ENCODE measurements at regions not wholly inside any gene's neighbourhood (a gene's known extent, or its start where the extent isn't known, plus 50 kb on each side); places are given as distances from the start of the nearest gene placed in this dataset.

DNA sequence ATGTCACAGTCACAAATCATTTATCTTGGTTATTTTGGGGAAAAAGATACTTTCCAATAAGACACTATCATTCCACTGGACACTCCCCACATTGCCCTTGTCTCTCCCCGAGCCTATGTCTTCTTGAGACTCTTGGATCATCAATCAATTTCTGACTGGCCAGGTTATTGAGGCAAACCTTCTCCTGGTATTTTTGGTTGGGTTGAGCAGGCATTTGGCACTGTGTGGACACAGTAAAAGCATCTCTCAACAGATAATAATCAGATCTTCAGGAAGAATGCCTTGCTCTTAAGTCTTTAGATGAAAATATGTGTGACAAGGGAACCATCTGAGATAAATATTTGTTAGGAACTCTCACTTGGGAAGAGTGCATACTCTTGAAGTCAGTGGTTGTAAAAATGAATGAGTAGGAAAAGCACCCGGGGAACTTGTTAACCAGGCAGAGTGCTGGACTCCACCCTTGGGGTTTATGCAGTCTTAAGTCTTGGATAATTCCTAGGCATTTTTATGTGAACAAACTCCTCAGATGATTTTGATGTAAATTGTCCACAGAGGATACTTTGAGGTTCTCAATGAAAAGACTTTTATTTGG, 223.8 kb upstream of the CLINT1 start:
- no peak for DNase-seq

DNA sequence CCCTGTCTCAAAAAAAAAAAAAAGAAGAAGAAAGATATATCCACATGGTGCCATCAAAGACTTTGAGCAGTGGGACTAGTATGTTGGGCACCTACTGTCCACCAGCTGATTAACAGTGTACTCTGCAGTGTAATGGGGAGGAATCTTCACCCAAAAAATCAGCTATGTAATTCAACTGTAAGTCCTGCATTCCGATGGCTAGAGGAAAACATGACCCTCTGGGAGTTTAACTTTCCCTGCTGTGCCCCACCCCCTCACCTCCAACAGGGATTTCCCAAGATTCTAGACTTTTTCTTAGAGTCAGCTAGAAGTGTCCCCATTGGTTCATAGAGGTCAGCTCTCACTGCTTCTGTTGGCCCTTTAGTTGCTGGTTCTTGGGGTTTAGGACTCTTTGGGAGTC, 221.2 kb upstream of the CLINT1 start:
- DNase-seq, result no peak

DNA sequence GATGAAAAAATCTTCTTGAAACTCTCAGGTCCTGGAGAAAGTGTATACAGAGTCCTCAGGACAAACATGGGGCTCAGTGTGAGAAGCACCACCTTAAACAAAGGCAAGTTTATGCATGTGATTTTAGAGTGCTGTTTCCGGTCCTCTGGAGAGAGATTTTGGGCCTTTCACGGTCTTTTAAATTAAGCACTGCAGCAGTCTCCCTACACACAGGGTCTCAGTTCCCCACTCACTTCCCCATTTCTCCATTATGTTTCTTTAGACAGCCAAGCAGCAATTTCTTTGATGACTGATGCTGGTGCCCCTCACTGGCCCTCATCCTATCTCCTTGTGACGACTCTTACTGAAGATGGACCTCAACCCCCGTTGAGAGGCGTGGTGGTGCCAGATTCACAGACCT, 220.2 kb upstream of the CLINT1 start:
- no peak for DNase-seq

DNA sequence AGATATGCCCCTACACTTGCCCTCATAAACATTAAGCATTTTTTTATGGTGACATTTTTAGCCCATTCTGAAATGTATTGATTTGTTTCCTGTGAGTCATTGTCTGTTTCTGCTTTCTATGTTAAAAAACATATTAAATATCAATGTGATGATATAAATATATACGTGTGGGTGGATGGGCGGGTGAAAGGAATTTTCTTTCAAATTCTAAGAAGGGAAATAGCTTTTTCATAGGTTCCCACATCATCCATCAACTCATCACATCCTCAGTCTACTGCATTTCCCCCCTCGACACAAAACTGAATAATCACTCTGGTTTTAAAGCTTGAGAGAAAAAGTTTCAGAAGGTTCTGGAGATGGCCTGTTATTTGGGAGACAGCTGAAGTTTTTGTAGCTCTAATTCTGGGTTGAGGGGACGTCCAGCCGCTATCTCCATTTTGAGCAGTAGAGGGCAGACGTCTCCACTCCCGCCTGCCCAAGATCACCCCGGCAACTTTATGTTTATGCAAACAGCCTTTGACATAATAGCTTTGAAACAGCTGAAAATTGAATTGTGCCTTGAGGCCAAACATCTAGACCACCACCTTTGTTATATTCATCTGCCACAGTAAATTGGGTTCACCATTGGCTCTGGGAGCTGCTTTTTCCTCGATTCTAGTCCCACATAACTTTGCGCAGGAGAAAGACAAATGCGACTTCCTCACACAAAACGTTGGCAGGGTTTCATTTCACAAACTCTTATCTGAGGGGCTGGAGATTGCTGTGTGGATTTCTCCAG, 216.2 kb upstream of the CLINT1 start:
- peak; percentile 73 for DNase-seq

DNA sequence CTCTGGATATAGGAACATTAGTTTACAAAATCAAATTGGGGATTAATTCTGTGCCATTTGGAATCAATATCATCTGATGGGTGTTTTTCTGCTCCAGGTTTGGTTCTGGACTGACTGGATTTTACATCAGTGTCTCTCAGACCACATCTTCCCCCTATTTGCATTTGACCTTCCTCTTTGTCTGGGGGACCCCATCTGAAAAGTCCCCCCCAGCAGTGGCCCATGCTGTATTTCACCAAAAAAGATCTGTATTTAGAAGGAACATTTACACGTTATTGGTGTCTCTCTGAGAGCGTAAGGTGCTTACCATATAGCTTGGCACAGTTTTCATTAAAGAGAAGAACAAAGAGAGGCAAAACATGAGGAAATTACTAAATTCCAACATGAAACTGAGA, 215.6 kb upstream of the CLINT1 start:
- no peak for DNase-seq

DNA sequence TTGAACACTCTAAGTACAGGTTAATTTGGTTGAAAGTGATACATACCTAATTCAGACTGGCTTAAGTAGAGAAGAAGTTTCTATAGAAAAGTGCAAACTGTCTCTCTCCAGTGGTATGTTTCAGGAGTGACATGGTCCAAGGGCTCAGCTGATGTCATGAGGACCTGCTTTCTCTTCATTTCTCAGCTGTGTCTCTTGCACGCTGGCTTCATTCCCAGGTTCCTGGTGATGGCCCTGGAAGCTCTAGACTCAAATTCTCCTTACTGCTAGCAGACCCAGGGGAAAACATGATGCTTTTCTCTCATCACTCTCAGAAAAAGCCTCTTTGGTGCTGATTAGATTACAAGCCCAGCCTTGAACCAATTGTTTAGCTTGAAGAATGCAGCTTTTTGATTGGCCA, 211.9 kb upstream of the CLINT1 start:
- DNase-seq, result no peak

DNA sequence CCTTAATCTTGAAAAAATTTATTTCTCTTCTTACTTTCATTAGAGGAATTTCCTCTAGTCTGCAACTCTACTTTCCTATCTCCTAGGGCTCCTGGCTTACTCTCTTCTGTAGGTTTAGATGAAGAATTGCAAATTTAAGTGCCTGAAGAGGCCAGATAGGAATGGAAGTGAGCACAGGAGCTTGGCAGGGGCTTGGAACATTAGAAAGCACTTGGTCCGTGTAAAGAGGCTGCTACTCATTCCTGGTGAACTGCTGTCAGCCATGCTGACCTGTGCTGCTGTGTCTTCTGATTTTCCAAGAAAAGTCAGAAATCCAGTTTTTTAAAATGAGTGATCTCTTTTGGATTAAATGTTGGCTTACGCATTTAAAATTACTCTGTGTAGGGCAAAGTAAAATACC, 210.9 kb upstream of the CLINT1 start:
- DNase-seq, result no peak

DNA sequence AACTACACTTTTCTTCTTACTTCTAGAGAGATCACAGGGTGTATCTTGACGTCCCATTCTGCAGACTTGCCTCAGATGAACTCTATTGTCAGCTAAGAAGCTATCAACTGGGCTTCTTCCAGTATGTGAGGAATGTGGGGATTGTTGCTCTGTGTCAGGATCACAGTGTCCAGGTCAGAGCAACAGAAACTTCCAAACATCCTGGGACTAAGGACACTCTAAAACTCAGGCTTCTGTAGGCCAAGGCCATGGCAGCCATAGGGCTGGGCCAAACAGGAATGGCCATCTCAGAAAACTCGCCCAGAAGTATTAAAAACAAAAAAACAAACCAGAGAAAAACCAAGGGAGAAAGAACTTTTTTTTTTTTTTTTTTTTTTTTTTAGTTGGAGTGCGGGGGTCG, 210.0 kb upstream of the CLINT1 start:
- no peak for DNase-seq

DNA sequence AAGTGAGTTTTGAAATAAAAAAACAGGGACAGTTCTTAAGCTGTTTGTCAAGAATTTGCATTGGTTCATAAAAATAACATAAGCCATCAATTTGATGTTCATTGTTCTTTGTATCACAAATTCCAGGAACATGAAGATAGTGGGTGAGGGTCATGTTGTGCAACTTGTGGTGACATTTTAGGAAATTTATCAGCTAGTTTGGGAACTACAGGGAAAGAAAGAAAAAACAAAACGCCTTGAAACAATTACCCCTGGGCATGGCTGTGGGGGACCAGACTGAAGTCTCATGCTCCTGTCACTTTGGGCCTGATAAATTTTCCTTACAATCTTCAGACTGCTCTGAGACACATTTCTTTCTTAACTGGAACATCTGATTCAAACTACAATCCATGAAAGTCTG, 207.1 kb upstream of the CLINT1 start:
- DNase-seq, result no peak

DNA sequence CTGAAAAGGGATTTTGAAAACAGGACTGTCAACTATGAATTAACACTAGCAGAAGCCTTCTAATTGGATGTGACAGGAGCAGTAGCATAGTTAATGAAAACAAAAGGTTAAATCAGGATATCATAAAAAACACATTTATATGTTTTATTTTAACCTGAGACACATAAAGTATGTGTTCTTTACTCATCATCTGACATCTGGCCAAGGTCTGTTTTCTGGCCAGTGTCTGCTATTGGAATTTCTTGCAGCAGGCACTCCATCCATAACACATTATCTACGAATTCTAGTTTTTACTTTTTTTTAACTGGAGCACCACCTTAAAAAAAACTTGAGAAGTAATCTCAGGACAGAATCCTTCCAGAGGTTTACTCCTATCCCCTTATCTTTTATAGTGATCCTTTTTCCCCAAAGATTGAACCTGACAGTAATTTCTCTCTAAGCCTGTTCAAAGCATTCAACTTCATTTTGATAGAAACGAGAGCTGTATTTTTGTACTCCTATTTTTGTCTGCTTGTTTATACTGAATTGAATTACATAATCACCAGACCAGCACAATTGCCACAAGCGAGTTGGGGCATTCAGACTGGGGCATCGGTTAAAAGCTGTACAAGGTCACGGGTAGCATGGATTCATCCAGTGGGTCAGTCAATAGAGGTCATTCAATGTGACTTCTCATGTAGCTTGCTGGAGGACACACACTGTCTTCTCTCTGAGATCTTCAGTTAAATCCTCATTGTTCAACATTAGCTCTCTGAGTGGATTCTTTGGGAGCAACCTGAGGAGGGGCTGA, 205.6 kb upstream of the CLINT1 start:
- no peak for DNase-seq

DNA sequence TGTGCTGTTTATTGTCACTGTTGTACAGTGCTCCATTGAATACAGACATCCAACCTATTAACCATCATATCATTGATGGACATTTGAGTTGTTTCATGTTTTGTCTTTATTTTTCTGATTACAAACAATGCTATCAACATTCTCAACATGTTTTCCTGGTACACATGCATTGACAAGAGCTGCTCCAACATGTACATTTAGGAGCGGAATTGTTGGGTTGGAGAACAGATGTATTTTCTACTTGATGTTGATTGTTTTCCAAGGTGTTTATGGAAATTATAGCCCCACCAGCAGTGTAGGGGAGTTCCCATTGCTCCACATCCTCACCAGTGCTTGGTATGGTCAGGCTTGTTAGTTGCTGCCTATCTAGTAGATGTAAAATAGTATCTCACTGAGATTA, 204.1 kb upstream of the CLINT1 start:
- no peak for DNase-seq

DNA sequence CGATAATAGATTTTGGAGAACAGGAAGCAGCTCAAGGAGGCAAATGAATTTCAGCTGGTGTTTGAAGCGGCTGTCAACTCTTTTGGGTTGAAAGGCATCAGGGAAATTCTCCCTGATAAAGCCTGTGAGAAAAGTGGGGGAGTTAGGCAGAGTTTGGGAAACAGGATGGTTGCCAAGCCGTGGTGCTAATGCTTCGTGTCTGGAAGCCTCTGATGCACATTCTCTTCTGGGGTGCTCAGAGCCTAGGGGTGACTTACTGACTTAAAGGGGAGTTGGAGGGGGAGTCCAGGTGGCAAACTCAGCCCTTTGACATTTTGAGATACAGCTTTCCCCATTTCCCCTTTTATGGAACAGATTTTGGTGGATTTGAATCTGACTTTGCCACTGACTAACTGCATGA, 202.5 kb upstream of the CLINT1 start:
- no peak for DNase-seq

DNA sequence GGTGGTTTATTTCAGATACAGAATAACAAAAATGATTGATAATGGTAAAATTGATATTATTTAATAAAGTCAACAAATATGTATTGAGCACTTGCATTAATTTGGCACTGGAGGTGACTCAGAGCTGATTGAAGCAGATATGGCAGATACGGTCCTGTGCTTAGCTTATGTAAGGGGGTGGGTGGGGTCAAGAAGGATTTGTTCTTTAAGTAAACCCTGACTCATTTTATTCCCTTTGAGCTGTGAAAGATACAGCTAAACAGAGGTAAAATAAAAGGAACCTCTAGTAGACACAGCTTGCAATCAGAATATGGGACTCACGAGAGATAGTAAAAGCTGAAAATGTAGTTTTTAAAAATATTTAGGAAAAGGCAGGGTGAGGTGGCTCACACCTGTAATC, 201.3 kb upstream of the CLINT1 start:
- DNase-seq, result no peak

DNA sequence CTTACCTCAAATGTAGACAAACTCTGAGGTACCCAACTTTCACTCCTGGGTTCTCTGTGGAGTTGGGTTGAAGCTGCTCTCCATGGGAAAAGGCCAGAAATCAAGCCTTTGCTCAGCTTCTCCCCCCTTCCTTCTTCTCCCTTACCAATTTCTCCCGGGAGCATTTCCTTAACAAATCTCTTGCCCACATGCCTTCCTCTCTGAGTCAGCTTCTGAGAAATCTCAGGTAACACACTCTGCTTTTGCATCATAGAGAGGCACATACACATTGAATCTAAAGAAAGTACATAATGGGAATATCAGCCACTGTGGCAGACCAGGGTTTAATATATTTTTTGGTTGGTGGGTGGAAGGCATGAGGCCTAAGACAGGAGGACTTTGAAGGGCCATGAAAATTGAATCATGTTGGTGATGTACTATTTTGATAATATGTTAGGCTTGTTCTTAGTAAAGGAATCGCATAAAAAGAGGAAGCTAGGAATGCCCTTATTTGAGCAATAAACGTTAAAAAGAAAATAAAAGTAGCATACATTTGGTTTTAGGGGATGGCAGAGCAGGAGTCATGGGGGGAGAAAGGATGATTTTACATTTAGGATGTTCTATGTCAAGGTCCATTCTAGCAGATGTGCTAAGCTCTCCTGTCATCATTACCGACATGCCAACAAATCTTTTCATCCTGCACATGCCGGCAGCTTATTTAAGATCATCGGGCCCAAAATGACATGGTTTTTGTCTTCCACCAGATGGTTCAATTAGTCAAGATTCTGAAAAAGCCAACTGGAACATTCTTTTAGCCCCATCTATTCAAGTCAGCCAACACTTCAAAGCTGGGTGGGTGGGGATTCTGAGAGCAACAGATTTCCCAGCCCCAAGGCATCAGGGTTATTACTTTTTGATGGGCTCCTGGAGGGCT, 199.5 kb upstream of the CLINT1 start:
- no peak for DNase-seq

DNA sequence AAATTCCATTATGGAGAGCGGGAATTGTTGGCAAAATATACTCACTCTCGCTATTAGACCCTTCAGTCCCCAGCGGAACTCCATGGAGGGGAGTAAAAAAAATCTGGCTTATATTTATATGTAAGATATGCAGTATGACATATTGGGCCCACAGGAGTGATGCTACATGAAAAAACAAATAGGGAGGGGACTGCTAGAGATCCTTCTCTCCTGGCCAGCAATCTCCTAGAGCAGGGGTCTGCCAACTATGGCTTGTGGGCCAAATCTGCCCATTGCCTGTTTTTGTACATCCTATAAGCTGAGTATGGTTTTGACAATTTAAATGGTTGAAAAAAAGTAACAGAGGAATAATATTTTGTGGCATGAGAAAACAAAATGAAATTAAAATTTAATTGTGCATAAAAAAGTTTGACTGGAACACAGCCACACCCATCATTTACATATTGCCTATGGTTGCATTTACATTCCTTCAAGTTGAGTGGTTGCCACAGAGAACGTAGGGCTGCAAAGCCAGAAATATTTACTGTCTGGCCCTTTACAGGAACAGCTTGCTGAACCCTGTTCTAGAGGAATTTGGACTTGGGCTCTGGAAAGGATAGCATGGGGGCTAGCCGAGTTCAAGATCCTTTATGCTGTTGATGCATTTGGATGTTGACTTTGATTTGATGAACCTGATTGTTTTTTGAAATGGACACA, 197.3 kb upstream of the CLINT1 start:
- no peak for DNase-seq

DNA sequence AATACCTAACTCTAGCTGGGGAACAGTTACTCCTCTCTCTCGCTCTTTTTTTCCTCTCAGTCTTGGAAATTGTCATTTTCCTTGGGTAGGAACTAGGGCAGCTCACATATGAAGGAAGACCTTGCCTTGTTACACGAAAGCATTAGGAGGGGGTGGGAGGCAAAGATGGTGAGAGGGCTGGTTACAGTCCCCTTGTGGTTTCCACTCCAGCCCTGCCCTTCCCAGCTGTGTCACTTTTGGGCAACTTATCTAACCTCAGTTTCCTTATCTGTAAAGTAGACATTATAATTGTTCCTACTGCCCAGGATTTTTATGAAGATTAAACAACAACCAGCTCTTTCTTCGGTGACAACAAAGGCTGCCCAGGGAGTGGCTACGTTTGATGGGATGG, 196.2 kb upstream of the CLINT1 start:
- DNase-seq, result no peak

DNA sequence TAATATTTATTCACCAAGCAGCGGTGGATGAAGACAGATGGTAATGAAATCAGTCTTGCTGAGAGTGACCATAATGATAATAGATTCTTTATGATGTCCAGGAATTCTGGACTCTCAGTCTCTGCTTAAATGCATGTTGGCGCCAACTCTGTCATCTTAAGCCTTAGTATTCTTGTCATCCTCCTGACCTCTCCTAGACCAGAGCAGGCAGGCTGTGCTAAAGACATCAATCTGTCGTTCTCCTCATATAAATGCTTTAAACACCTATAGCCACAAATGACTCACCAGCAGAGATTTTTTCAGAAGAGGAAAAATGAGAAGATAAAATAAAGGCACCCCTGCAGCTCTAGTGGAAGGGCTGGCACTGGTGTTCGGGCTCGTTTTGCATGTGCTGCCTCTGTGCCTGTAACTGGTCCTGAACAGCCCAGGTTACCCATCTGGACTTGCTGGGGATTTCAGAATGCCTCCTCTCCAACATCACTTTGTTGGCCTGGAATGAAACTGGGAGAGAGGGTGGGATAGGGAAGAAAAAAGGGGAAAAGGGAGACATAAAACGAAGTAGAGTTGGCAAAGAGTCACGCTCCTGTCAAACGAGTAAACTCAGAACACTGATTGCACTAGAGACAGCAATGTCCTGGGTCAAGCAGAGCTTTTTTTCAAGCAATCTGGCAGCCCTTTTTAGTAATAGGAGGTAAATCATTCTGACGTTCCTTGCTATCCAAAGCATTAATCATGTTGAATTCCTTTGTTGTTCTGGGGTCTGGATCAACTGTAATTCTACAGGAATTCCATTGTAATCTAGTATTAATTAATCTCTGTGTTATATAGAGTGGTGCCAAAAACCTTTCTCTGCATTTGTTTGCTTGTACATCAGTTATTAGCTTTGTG, 195.5 kb upstream of the CLINT1 start:
- DNase-seq, result no peak

DNA sequence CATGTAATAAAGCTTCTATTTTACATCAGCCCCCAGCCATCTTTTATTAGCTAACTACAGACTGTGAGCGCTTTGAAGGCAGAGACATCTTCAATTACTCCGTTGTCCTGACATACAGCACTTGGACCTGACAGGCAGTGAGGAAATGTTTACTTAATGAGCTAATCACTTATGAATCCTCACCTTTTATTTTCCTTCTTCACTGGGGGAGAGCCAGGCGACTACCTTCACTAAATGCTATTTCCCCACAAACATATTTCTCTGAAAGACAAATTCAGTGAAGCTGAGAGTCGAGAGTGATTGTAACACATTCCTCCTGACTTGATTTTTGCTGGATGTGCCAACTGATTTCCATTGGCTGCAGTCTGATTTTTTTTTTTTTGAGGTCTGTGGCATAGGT, 192.1 kb upstream of the CLINT1 start:
- DNase-seq, result no peak

DNA sequence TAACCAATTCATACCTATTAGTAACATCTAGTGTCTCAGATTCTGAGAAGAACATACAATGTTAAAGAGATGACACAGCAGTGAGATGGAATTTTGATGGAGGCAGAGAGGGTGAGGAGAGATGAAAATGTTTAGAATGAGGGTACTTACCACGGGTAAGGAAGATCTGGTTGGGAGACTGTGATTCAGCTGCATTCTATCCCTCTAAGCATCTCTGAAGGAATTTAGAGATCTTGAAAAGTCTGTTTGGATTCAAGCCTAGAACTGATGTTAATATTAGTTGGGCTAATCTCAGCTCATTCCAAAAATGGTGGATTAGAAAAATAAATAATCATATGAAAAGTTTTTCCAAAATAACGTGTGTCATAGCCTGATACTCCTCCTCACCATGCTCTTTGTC, 191.5 kb upstream of the CLINT1 start:
- DNase-seq, result no peak

DNA sequence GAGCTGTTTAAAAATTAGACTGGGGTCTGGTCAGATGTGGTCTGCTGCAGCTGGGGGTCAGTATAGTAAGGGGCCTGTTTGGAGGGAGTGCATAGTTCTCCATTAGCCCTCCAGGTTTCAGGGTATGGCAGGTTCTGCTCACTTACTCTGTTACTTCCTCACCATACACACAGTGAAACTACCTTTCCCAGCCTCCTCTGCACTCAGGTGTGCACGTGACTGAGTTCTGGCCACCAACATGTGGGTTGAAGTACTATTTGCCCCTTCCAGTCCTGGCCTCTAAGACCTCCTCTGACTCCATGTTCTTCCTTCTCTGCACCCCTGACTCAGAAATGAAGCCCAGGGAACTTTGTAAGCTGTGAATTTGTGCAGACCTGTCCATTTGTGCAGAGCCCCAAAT, 190.5 kb upstream of the CLINT1 start:
- DNase-seq, result no peak

DNA sequence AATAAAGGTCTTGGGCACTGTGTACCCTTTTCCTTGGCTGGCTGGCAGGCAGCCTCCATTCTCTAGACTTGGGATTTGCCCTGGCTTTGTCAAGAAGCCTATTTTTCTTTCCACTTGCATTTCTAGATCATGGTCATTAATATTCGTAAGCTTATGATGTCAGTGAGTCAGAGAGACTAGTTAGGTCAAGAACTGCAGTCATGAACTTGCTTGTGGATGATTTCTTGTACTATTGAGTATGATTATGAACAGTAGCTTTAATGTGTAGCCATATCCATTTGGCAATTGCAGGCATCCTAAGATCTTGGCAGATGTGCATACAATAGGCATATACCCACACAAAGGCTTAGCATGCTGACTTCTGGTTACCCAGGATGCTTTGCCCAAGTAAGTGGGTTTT, 186.8 kb upstream of the CLINT1 start:
- DNase-seq, result no peak
